ENCODE measurements at regions not wholly inside any gene's neighbourhood (a gene's known extent, or its start where the extent isn't known, plus 50 kb on each side); places are given as distances from the start of the nearest gene placed in this dataset.

DNA sequence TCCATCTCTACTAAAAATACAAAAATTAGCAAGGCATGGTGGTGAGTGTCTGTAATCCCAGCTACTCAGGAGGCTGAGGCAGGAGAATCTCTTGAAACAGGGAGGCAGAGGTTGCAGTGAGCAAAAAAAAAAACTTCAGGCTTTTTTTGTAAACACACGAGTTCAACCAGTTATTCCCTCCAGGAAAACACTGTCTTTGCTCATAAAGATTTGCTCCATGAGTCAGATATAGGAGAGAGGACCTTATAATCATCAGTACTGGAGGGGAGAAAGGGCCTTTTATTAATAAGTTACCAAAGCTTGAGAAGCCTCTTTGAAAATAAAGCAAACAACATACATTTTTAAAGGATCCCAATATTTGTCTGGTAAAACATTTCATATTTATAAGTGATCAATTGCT is 110.7 kb downstream of the EFNB2 start (continued):
- TF ChIP-seq POLR2A (IDR thresholded peaks at IDR 0.05; ENCODE audit: control extremely low read depth in 1 of 2, low read depth in 2 of 2, low read length in 2 of 2) = no peak

DNA sequence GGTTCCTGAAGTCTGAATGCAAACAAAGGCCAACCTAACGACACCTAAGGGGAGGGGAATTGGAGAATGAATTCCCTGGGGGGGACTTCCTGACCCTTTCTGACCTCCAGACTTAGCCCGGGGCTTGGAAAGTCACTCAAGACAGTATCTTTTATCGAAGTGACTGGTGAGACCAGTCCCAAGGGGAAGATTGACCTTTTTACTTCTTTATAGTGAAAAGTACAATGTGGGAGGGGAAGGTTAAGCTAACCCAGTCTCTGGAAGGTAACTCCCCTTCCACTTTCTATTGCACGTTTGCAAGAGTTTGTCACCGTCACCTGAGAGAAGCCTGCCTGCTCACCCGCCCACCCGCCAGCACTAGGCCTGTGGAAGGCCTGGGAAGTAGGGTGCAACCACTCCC is 111.9 kb downstream of the EFNB2 start:
- Histone ChIP-seq H2AFZ (ENCODE audit: low read length) (0 out of 2 replicates have a peak overlapping the region, but pooled peaks have one; percentile 41), H3K9ac (replicated peaks in 1 of 4; ENCODE audit: extremely low read depth in 1 of 4, low read depth in 3 of 4, low read length in 3 of 4) (no peak overlapping the region), H2AK5ac (ENCODE audit: low read depth, low read length) (no peak overlapping the region), H4K20me1 (replicated peaks in 1 of 2; ENCODE audit: control insufficient read depth in 1 of 2, insufficient read depth in 2 of 2, low read length in 2 of 2) (no peaks in the 10 kb centered on the region), H3K4me1 (replicated peaks in 1 of 4; ENCODE audit: control insufficient read depth in 3 of 4, insufficient read depth in 4 of 4, low read length in 3 of 4) (peaks cover 0 to 9% (median 5%) of the 10 kb centered on the region in 4 experiments; a peak in 4 of 7 replicates), H3K23me2 (ENCODE audit: low read depth, low read length) (no peaks in the 10 kb centered on the region), H3K14ac (ENCODE audit: insufficient read length) (no peak overlapping the region), H4K5ac (ENCODE audit: insufficient read length, low read depth, low read length) (no peak overlapping the region), H3K9me3 (ENCODE audit: insufficient read depth in 2 of 2, low read depth in 1 of 2, low read length in 1 of 2) (no peaks in the 10 kb centered on the region), H4K91ac (replicated peaks; ENCODE audit: insufficient read length, low read length) (no peak overlapping the region), H3K23ac (ENCODE audit: insufficient read length) (no peak overlapping the region), H2BK15ac (ENCODE audit: low read length) (no peak overlapping the region), H3K18ac (ENCODE audit: extremely low read depth, low read length) (no peak overlapping the region; the same call in 1 of the 2 replicates), H3K79me2 (ENCODE audit: control insufficient read depth in 1 of 2, insufficient read depth in 2 of 2, low read length in 2 of 2) (no peaks in the 10 kb centered on the region), H2BK20ac (ENCODE audit: low read length) (no peak overlapping the region), H2BK12ac (ENCODE audit: low read depth, low read length) (no peak overlapping the region), H3K4me3 (ENCODE audit: extremely low read depth in 1 of 4, insufficient read depth in 2 of 4, low read depth in 3 of 4, low read length in 4 of 4) (no peak overlapping the region), H4K8ac (ENCODE audit: extremely low read depth, insufficient read depth, low read length) (no peak overlapping the region), H3K79me1 (ENCODE audit: low read depth, low read length) (no peaks in the 10 kb centered on the region), H3K4ac (replicated peaks; ENCODE audit: insufficient read length, low read depth, low read length) (no peak overlapping the region), H3K36me3 (ENCODE audit: control insufficient read depth in 2 of 4, insufficient read depth in 4 of 4, low read length in 3 of 4) (no peaks in the 10 kb centered on the region), H3K56ac (replicated peaks; ENCODE audit: insufficient read length, low read depth, low read length) (no peak overlapping the region), H2BK120ac (replicated peaks; ENCODE audit: low read depth, low read length) (no peak overlapping the region), H3K27ac (ENCODE audit: low read depth, low read length) (no peak overlapping the region), H3K27me3 (replicated peaks in 1 of 4; ENCODE audit: control insufficient read depth in 3 of 4, extremely low read depth in 1 of 4, insufficient read depth in 3 of 4, low read length in 3 of 4) (no peaks in the 10 kb centered on the region), H2BK5ac (ENCODE audit: low read depth, low read length) (no peak overlapping the region), H3K4me2 (ENCODE audit: insufficient read depth in 1 of 2, low read depth in 2 of 2, low read length in 2 of 2) (peak overlapping the region in 1 of 2 experiments; percentile 20; a peak in 1 of 4 replicates)
- FAIRE-seq (no peak), DNase-seq (ENCODE audit: low read depth in 1 of 2, low spot score in 2 of 2) (no peak)
- 83% methylated on average over 7 of the region's 7 CpGs; no CpG with 5 or more reads in 1 of the 2 experiments for WGBS, 2 experiments (ENCODE audit: extremely low coverage in 1 of 2, insufficient coverage in 1 of 2, insufficient read length in 1 of 2, insufficient replicate concordance in 2 of 2, low coverage in 1 of 2, low lambda C conversion rate in 2 of 2, missing lambda C conversion rate in 1 of 2)
- ChIA-PET POLR2A (ENCODE audit: partially characterized antibody) (no interaction called here), CTCF (ENCODE audit: partially characterized antibody) (interaction anchor here (0.7 to 1.2 kb wide), 2 partner anchors 46 to 80 kb away, joined by 3 read pairs; no protein-coding TSS in a partner anchor)
- TF ChIP-seq SRF (IDR thresholded peaks at IDR 0.05; ENCODE audit: low read depth, low read length) (no peak), SIX5 (IDR thresholded peaks at IDR 0.05; ENCODE audit: low read depth, low read length) (no peak), SP1 (IDR thresholded peaks at IDR 0.05; ENCODE audit: low read depth, low read length) (no peak), TEAD4 (IDR thresholded peaks at IDR 0.05; ENCODE audit: low read depth, low read length) (no peak), KDM4A (IDR thresholded peaks at IDR 0.05; ENCODE audit: low read depth, low read length, severe bottlenecking) (no peak), GABPA (IDR thresholded peaks at IDR 0.05; ENCODE audit: borderline replicate concordance, insufficient read depth, low read length) (no peak)
